C4-2B (cell line): ENCODE measurements at regions not wholly inside any gene's neighbourhood (a gene's known extent, or its start where the extent isn't known, plus 50 kb on each side); places are given as distances from the start of the nearest gene placed in this dataset.

Source experiments
- H3K27ac ChIP-seq: fragments of 450-650 bp; 2 replicates; pipeline ENCODE4 v1.5.1; 2017
- ZFX ChIP-seq: fragments of 450-650 bp; IDR thresholded peaks from 2 replicates; pipeline ENCODE4 v1.6.1; 2017
- TF ChIP-seq, protein P1 (sequence below): fragments of 450-650 bp; conservative IDR thresholded peaks from 2 replicates; pipeline ENCODE4 v1.5.1; 2017; ENCODE audit warnings: mild to moderate bottlenecking

DNA sequence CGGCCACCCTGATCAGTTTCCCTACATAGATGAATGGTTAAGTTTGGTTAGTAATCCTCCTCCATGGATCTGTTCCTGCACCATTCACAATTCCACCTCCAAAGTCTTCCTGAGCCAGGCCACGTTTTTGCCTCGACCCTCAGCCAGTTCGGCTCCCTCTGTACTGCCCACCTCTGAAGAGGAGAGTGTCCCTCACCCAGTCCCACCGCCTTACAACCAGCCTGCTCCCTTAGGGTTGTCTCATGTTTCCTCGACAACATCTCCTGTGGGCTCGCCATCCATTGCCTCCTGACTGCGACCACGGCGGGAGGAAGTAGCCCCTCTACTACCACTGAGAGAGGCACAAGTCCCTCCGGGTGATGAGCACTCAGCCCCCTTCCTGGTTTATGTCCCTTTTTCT is 338.0 kb upstream of the CNTNAP5 start:
- TF ChIP-seq, protein P1, sequence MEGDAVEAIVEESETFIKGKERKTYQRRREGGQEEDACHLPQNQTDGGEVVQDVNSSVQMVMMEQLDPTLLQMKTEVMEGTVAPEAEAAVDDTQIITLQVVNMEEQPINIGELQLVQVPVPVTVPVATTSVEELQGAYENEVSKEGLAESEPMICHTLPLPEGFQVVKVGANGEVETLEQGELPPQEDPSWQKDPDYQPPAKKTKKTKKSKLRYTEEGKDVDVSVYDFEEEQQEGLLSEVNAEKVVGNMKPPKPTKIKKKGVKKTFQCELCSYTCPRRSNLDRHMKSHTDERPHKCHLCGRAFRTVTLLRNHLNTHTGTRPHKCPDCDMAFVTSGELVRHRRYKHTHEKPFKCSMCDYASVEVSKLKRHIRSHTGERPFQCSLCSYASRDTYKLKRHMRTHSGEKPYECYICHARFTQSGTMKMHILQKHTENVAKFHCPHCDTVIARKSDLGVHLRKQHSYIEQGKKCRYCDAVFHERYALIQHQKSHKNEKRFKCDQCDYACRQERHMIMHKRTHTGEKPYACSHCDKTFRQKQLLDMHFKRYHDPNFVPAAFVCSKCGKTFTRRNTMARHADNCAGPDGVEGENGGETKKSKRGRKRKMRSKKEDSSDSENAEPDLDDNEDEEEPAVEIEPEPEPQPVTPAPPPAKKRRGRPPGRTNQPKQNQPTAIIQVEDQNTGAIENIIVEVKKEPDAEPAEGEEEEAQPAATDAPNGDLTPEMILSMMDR, result no peak
- no peak for TF ChIP-seq ZFX

GRCh38 chr2:123688231-123688940 is 336.7 kb upstream of the CNTNAP5 start:
- H3K27ac ChIP-seq, result no peak overlapping the region
- no peak for TF ChIP-seq ZFX
- TF ChIP-seq, protein P1, result no peak

More for the DNA sequence above, 338.0 kb upstream of the CNTNAP5 start:
- H3K27ac ChIP-seq, result no peak overlapping the region

- no peak overlapping the region for H3K27ac ChIP-seq
- TF ChIP-seq, protein P1, result no peak
- no peak for TF ChIP-seq ZFX
Measured at GRCh38 chr2:123692121-123692520, 333.0 kb upstream of the CNTNAP5 start.

GRCh38 chr2:123693836-123694235 is 331.3 kb upstream of the CNTNAP5 start:
- no peak overlapping the region for H3K27ac ChIP-seq
- TF ChIP-seq, protein P1, result no peak
- no peak for TF ChIP-seq ZFX

- TF ChIP-seq ZFX, result no peak
- TF ChIP-seq, protein P1, result no peak
- H3K27ac ChIP-seq, result no peak overlapping the region
Measured at GRCh38 chr2:123695426-123695825, 329.7 kb upstream of the CNTNAP5 start.

- H3K27ac ChIP-seq, result no peak overlapping the region
- no peak for TF ChIP-seq ZFX
Measured at GRCh38 chr2:123696021-123696420, 329.1 kb upstream of the CNTNAP5 start.

DNA sequence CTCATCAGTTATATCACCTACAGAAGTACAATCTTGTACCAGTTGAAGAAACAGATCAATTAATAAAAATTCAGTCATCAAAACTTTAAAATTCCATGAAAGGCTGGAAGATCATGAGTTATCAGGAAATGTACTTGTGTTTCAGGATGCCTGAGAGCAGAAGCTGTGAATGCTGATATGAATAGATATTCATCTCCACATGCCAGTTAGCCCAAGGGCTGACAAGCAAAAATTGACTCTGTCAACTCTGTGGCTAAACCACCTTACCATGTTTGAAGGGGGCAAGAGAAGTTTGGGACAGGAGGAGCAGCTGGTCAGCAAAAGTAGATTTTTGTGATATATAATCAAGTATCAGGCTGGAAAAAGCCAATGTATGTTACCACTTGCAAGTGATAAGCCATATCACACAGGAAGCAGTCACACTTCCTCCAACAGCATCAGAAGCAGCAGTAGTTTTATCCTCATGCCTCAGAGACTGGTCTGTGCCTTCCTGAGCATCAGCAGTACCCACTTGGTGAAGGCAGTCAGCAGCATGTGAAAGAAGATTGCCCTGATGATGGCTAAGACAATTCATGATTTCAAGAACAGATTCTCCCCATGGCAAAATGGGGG is 328.2 kb upstream of the CNTNAP5 start:
- no peak overlapping the region for H3K27ac ChIP-seq
- TF ChIP-seq, protein P1, result no peak
- no peak for TF ChIP-seq ZFX
